ENCODE measurements at regions not wholly inside any gene's neighbourhood (a gene's known extent, or its start where the extent isn't known, plus 50 kb on each side); places are given as distances from the start of the nearest gene placed in this dataset.
"Not testable (repeated sequence)": the region's sequence is repeated elsewhere in the genome, so short reads cannot be mapped to it uniquely, and the experiment has no call there.

DNA sequence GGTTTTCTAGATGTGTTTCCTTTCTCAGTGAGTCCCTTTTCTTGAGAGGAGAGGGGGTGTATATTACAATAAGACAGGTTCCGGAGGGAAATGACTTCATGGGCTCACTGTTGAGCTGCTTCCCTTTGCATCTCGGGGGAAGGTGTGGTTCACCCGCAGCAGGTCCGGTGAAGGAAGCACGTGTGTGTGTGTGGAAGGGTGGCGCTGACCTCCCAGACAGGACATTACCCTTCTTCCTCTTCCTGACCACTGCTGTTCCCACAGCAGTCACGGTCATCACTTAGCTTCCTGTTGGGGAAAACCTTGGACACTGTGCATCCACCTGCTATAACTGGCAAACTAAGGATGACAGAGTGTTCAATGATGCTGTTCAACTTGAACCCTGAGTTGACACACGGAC lies 83.6 kb downstream of the PLEKHG1 start:
- DNase-seq (ENCODE audit: low spot score) = no peak

DNA sequence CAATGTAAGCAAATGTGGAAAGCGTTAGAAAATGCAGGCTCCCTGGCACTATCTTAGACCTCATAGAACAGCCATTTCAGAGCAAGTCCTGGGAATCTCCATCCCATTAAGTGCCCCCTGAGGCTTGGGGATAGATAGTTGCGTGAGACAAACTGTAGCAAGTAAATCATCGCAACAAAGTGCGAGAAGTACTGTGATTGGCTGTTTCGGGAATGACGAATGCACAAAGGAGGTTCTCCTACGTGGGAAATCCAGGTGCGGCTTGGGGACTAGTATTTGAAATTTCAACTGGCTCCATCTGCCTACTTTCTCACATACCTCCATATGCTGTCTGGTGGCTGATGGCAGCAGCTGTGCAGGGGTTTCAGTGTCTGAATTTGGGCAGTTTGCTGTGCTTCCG lies 84.5 kb downstream of the PLEKHG1 start:
- DNase-seq (ENCODE audit: low spot score) = no peak

DNA sequence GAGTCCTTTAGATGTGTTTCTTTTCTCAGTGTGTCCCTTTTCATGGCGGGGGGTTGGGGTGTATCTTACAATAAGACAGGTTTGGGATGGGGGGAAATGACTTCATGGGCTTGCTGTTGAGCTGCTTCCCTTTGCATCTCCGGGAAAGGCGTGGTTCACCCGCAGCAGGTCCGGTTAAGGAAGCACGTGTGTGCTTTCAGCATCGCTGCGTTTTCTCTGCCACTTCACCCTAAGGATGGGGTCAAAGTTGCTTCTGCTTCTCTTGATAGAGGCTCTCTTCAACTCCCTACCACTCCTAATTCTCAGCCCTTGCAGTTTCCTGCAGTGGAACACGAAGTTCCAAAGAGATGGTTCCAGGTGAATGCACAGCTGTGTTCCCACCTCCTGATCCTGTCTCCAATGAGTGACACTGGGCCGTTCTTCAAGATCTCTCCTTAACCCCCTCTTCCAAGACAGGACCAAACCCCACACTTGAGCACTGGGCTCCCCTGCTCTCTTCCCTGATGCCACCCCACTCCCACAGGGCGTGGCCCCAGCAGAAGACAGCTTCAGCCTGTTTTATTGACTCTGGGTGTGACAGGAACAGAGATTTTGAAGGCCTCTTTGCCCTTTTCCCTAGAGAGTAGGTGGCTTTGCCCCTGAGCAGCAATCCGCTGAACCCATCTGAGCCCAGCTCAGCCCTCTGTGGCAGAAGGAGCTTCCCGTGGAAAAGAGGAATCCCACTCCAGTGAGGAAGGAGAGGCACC lies 85.2 kb downstream of the PLEKHG1 start:
- no peak for DNase-seq (ENCODE audit: low spot score)

DNA sequence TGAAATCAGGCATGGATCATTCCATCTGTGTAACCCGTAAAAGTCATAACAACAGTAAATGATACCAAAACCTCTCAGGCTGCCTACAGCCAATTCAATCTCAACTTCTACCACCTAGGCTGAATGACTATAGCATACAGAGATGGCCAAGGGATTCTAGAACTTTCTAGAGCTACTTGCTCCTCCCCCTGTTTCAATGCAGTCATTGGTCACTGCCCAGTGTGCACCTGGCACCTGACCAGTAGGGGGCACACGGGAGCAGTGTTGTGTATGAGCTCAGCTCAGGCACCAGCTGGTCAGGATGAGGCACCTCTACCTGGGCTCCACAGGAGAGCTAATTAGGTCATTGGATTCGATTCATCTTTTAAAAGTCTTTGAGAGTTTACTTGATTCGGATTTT lies 86.2 kb downstream of the PLEKHG1 start:
- DNase-seq (ENCODE audit: low spot score) = no peak

DNA sequence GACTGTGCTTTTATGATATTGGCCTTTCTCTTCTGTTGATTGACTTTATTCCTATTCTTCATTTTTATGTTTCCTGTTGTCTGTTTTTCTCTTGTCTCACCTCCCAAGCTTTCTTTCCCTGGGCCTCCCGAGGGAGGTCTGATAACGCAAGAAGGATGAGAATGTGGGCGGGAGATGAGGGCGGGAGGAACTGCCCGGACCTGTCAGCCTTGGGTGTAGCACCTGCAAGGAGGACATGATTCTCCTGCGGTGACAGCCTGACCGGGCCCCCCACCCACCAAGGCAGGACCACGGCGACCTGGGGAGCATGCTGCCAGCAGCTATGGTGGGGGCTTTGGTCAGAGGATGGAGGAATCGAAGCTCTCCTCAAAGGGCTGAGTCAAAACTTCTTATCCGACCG lies 86.9 kb downstream of the PLEKHG1 start:
- DNase-seq (ENCODE audit: low spot score) = no peak

DNA sequence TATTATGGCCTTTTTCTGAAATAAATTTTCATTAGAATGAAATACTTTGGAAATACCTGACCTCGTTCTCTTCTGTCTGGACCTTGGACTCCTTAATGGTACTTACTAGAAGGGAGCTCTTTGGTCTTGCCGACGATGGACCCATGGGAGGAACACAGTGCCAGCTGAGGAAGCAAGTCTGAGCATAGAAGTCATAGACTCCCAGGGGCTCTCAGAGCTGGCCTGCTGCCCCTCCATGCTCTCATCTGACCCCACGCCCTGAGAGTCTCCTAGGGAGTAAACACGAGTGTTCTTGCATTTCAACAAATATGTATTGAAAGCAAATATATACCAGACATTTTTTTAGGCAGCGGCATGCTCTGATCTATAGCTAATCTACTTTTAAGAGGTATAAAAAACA lies 87.8 kb downstream of the PLEKHG1 start:
- DNase-seq (ENCODE audit: low spot score) = no peak

DNA sequence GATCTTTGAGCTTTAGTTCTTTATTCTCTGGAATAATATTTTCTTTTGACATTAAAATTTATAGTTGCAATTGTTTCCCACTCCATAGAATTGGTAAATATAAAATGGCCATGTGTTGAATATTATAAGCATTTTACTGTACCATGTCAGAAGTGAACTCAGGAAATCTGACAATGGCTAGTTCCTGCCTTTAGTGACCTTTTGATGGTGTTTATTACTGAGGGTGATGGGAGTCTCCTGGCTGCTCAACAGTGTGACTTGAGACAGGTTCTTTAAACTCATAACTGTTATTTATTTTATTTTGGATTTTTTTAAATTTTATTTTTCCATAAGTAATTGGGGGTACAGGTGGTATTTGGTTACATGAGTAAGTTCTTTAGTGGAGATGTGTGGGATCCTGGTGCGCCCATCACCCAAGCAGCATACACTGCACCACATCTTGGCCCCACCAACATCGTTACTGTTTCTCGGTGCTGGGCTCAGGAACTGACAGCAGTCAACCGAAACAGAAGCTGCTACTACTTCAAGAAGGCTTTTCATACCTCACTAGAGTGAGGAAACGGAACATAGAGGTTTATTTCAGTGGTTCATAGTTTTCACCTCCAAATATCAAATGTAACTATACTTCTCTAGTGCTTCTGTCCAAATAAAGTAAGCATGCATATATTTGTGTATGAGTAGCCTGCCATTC lies 90.4 kb downstream of the PLEKHG1 start:
- DNase-seq (ENCODE audit: low spot score) = no peak

DNA sequence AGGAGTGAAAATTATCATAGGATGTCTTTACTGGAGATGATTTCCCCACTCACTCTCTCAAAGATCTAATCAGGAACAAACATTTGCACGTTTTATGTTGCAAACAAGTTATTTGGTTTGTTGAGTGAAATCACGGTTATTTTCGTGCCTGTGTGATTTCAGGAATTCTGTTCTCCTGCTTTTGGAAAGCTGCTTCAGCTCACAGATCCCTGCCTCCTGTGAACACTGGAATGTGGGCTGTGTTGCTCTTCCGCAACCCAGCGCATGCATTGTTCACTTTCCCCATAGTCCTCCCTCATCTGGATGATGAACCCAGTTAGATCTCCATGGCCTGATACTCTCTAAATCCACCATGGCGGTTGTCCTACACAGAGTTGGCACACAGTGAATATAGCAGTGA lies 91.0 kb downstream of the PLEKHG1 start:
- DNase-seq (ENCODE audit: low spot score) = no peak

DNA sequence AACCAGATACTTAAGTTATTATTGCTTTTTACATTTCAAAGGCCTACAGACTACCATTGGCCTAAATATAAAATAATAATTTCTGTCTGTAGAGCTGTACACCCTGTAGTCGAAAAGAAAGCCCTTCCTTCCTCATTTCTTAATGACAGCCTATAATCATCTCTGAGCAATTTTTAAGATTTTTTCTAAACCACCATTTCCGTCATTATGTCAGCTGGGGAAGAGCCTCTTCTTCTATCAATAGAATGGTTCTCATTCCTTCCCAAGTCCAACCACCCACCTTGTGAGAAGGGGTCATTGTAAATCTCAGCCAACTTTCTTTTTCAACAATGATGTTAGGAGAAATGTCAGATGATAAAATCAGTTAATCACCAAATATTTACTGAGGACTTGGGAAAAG lies 91.8 kb downstream of the PLEKHG1 start:
- no peak for DNase-seq (ENCODE audit: low spot score)

DNA sequence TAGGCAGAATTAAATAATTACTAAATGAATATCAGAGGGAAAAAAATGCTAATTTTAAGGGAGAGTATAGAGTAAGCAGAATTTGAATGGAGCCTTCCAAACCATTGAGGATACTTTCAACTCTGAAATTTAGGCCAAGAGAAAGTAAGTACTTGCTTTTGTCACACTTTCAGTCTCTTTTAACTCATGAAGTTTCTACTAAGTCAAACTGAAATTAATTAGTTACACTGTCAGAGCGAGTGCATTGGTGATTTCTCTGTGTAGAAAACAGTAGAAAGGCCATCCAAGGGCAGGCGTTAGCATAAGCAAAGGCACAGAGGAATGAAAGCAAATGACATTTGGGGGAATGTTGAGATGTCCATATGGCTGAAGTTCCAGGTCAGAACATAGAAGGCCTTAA lies 92.9 kb downstream of the PLEKHG1 start:
- no peak for DNase-seq (ENCODE audit: low spot score)

DNA sequence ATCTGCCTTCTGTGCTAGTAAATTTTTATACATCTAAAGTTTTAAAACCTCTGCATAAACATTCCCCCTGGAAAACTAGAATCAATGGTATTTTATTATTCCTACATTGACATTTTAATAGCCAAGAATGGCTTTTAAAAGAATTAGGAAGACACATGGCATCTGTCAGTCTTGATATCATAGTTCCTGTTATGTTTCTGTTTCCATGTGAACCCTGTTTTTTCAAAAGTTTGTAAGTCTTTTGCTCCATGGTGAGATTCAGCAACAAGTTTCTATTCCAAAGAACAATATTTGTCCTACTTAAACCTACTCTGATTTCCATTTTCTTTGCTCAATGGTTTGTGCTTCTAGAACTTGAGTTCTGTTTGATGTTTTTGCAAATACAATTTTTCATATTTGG lies 95.2 kb downstream of the PLEKHG1 start:
- DNase-seq (ENCODE audit: low spot score) = no peak

DNA sequence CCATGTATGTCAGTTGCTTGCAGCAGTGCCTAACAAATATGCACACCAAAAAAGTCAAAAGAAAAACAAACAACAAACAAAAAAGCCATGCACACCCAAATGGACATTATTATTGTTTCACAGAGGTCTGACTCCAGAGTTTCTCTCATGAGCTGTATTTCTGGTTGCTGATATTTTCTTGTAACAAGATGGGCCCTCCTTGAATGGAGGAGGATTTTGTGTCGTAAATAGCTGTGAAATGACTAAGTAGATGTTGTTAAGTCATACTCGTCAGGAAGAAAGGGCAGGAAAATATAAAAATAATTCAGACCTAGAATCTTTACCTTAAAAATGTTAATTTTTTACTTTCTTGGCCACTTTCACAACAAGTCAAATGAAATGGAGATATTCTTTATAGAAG lies 96.0 kb downstream of the PLEKHG1 start:
- no peak for DNase-seq (ENCODE audit: low spot score)

DNA sequence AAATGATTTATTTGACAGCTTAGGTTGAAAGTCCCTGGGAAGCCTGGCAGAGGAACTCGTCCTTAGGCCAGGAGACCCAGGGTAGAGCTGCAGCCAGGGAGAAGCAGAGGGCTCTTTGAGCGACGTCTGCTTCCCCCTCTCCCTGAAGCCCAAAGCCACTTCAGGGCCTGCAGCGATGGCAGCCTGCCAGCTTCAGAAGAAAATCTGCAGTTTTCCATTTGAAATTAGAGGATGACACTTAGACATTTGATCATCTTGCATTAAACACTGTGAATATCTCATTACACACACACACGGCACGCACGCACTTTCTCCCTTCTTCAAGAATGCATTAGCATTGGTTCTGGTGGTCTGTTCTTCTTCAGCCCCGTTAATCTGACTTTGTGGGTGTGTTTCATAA lies 96.5 kb downstream of the PLEKHG1 start:
- DNase-seq (ENCODE audit: low spot score) = no peak

DNA sequence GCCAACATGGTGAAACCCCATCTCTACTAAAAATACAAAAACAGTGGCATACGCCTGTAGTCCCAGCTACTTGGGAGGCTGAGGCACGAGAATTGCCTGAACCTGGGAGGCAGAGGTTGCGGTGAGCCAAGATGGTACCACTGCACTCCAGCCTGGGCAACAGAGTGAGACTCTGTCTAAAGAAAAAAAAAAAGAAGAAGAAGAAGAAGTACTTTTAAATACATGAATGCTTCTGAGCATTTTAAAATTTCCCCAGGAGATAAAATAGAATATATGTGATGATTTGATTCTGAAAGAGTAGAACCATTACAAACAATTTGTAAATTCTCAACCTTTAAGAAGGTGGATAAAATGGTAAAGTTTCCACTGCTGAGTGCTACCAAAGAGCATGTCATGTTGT lies 97.2 kb downstream of the PLEKHG1 start:
- DNase-seq (ENCODE audit: low spot score) = not testable (repeated sequence)

DNA sequence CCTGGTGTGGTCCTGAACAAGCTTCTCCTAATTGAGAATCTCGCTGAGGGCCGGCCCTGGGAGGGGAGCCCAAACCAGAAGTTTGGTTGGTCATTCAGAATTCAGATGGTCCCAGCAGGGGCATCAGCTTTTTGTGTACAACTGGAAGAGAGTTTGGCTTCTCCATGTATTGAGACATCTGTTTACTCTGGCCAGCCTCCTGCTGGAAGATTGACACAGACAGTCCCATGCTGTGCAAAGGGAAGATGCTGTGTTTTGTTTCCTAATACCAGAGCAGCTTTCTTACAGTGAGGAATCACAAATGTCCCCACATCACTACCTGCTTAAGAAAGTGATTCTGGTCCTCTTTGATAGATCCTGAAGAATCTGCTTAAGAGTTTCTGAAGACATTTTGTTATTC lies 97.8 kb downstream of the PLEKHG1 start:
- DNase-seq (ENCODE audit: low spot score) = no peak

DNA sequence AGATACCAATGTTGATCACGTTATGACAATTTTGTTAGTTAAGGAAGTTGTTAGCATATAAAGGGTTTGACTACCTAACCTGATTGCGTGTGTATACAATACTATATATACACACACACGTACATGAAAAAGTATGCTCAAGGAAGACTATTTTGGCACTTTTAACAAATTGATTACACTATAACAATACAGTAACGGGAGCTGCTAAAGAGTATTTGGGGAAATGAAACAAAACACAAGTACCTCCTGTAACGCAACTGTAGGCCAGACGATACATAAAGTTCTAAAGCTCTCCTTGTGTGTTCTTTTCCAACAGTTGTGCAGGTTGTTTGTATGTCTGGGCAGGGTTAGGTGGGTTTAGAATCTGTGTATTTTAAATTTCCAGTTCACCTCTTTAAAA lies 98.7 kb downstream of the PLEKHG1 start:
- no peak for DNase-seq (ENCODE audit: low spot score)

DNA sequence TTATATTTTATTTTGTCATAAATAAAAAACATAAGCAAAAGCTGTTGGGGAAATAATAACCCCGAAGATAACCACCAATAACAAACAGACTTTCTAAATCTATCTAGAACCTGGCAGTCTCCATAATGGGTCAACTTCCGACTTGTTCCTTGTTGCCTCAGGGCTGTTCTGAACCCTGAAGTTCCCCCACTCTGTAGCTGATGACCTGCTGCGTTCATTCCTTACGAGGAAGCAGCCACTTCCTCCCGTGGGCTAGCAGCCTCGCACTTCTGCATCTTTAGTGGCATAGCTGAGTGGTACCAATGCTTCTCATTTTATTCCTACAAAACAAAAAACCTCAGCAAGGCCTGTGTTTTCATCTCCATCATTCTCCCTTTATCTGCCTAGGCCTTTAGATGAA lies 103.0 kb downstream of the PLEKHG1 start:
- DNase-seq (ENCODE audit: low spot score) = peak; percentile 63

DNA sequence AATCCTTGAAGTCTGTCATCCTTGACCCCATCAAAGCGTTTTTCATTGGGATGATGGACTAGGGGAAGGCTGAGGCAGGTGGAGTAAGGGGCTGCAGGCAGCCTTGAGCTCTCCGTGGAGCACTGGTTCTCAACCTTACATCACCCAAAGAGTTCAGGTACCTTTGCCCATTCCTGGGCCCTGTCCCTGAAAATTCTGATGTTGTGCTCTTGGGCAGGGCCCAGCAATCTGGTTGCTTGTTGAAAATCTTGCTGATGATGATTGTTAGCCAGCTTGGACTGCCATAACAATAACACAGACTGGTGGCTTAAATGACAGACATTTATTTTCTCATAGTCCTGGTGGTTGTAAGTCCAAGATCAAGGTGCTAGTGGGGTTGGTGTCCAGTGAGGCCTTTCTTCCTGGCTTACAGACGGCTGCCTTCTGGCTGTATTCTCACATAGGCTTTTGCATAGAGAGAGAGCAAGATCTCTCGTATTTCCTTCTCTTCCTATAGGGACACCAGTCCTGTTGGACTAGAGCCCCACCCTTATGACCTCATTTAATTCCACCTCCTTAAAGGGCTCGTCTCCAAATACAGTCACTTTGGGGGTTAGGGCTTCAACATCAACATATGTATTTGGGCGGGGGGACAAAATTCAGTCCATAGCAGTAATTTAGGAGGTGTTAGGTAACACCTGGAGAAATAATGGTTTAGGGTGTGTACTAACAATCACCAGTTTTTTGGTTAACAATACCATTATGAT lies 104.9 kb downstream of the PLEKHG1 start:
- no peak for DNase-seq (ENCODE audit: low spot score)

DNA sequence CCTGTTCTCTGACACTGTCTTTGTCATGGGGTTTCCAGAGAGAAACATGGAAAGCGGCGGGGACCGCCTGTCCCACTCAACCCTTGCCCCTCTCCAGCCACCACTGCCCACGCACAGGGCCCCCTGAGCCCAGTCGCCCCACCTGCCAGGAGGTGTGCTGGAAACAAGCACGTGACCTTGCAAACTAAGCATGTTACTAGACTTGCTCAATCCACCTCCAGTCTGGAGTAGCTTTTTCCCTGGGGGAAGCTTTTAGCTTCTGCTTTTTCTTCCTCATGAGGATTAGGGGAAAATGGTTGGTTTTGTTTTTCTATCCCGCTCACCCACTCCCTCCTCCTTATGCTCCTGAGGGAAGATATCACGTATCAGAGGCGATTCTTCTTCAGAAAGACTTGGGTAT lies 105.7 kb downstream of the PLEKHG1 start:
- DNase-seq (ENCODE audit: low spot score) = no peak

DNA sequence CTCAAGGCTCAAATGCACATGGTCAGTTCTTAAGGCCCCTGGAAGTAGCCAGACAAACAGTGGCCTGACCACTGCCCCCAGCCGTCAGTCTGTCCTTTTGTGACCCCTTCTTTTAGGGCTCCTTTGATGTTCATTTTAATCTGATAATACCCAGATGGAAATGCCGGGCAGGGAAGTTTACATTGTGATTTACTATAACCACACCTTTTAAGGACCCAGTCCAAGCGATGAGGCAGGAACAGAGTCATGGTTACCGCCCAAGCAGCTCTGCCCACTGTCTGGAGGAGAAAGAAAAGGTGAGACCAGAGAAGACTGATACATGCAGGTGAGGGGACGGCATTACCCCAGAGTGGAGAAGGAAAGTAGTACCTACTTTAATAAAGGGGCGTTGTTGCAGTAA lies 110.6 kb downstream of the PLEKHG1 start:
- DNase-seq (ENCODE audit: low spot score) = no peak

DNA sequence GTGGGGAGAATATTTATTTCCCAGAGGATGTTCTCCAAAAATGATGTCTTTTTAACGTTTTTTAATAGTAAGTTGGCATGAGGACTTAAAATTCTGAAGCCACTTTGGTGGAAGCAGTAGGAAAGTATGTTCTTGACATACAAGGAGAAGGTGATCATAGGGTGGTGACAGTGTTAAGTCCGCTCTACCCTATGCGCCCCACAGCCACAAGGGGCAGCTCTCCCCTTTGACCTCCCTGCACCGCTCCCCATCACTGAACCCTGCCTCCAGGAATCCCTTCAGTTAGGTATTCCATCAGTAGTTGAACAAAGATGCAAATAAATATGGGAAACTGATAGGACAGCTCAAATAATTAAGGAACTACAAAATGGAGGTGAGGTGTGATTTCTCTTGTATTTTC lies 111.4 kb downstream of the PLEKHG1 start:
- DNase-seq (ENCODE audit: low spot score) = no peak

DNA sequence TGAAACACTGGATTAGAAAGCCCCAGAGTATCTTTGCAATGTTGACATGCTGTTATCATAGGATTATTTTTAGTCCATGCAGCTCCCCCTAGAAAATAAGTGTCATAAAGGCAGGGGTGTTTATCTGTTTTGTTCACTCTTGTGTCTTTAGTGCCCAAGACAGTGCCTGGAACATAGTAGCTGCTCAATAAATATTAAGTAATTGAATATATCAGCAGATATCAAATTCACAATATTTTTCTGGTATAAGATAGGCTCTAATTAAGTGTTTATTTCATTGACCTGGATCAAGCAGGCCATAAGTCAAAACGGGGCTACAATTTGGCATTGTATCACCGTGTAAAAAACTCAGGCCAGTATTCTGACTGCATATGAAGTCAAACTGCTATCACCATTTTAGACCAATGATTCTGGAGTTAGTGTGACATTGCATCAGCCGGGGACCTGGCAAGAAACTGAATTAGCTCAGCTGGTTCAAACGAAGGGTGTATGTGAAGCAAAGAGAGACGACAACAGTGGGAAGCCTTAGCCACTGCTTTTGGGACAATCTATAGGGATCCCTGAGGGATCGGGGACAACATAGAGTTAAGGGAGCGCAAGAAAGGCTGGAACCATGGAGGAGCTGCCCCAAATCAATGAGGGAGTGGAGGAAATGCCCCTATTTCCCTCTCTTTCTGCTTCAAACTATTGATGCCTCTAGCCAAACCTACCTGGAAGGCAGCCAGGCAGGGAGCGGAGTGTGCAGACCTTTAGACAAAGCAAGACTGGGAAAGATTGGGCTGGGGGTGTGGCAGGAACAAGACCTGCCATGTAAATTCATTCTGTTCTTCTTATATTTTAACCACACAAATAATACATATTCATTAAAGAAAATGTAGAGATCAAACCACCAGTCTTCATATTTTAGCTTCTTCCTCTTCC lies 112.2 kb downstream of the PLEKHG1 start:
- peak; percentile 60 for DNase-seq (ENCODE audit: low spot score)

Measured in Ammon's horn (tissue), 1 donor.